NK-92 treated with Interleukin-12 subunit alpha and Interleukin-12 subunit beta, amount 100 ng/mL, for 24 hours (cell line): ENCODE measurements at regions not wholly inside any gene's neighbourhood (a gene's known extent, or its start where the extent isn't known, plus 50 kb on each side); places are given as distances from the start of the nearest gene placed in this dataset.
"Not testable (repeated sequence)": the region's sequence is repeated elsewhere in the genome, so short reads cannot be mapped to it uniquely, and the experiment has no call there.

Experiments
- DNase-seq: peaks from one replicate; lab custom pipeline; 2025; lab: John Stamatoyannopoulos, UW

GRCh38 chr17:64800987-64801386 lies 118.3 kb downstream of the LRRC37A3 start:
- not testable (repeated sequence) for DNase-seq

GRCh38 chr17:64800361-64800895 lies 118.8 kb downstream of the LRRC37A3 start:
- not testable (repeated sequence) for DNase-seq

- not testable (repeated sequence) for DNase-seq
These were observed 119.6 kb downstream of the LRRC37A3 start for GRCh38 chr17:64799543-64800188.

GRCh38 chr17:64798961-64799360 lies 120.3 kb downstream of the LRRC37A3 start:
- DNase-seq, result not testable (repeated sequence)

GRCh38 chr17:64798489-64798790 lies 120.8 kb downstream of the LRRC37A3 start:
- not testable (repeated sequence) for DNase-seq

- not testable (repeated sequence) for DNase-seq
These were observed 121.4 kb downstream of the LRRC37A3 start for GRCh38 chr17:64797746-64798488.

- not testable (repeated sequence) for DNase-seq
These were observed 123.9 kb downstream of the LRRC37A3 start for GRCh38 chr17:64795342-64795741.

- DNase-seq, result not testable (repeated sequence)
These were observed 124.6 kb downstream of the LRRC37A3 start for GRCh38 chr17:64794548-64795274.

- not testable (repeated sequence) for DNase-seq
These were observed 125.2 kb downstream of the LRRC37A3 start for GRCh38 chr17:64794113-64794512.

GRCh38 chr17:64792793-64793575 lies 126.3 kb downstream of the LRRC37A3 start:
- not testable (repeated sequence) for DNase-seq

- not testable (repeated sequence) for DNase-seq
These were observed 127.0 kb downstream of the LRRC37A3 start for GRCh38 chr17:64792276-64792675.

GRCh38 chr17:64791691-64792090 lies 127.6 kb downstream of the LRRC37A3 start:
- not testable (repeated sequence) for DNase-seq

GRCh38 chr17:64791226-64791625 lies 128.1 kb downstream of the LRRC37A3 start:
- DNase-seq, result not testable (repeated sequence)

- DNase-seq, result not testable (repeated sequence)
These were observed 128.6 kb upstream of the SMURF2 start for GRCh38 chr17:64790690-64791089.

- not testable (repeated sequence) for DNase-seq
These were observed 128.1 kb upstream of the SMURF2 start for GRCh38 chr17:64790193-64790592.

GRCh38 chr17:64789061-64789445 lies 126.9 kb upstream of the SMURF2 start:
- DNase-seq, result not testable (repeated sequence)

GRCh38 chr17:64788286-64789060 lies 126.4 kb upstream of the SMURF2 start:
- DNase-seq, result no peak

- no peak for DNase-seq
These were observed 125.8 kb upstream of the SMURF2 start for GRCh38 chr17:64787921-64788271.

- no peak for DNase-seq
These were observed 125.3 kb upstream of the SMURF2 start for GRCh38 chr17:64787255-64787920.

GRCh38 chr17:64786337-64786736 lies 124.2 kb upstream of the SMURF2 start:
- DNase-seq, result no peak
